ENCODE measurements at regions not wholly inside any gene's neighbourhood (a gene's known extent, or its start where the extent isn't known, plus 50 kb on each side); places are given as distances from the start of the nearest gene placed in this dataset.

DNA sequence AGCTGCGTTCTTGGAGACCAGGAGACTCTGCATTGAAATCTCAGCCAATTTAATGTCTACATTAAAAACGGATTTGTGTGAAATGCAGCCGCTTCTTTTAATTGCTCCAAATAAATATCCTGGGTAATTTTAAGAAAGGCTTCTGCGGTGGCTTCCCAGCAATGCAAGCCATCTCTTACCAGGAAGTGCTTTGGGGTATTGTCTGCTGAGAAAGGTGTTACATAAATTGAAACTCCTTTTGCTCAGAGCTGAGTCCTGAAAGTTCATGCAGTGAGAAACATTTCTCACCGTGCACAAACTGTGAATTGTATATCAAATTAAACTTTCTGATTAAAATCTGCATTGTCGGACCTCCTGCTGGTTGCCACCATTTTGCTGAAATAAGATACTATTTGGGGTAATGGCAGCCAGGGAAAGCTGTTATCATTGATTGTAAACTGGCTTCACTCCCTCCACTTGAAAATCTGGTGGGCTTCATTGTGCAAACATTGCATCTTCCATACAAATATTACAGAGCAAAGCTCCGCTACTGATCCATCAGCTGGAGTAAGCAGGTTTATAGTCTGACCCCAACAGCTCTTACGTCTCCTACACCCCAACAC, 59.5 kb downstream of the ZIC5 start:
- H3K27me3 ChIP-seq (ENCODE audit: control insufficient read depth, insufficient read depth, low read length) = peaks cover 6% of the 10 kb centered on the region

DNA sequence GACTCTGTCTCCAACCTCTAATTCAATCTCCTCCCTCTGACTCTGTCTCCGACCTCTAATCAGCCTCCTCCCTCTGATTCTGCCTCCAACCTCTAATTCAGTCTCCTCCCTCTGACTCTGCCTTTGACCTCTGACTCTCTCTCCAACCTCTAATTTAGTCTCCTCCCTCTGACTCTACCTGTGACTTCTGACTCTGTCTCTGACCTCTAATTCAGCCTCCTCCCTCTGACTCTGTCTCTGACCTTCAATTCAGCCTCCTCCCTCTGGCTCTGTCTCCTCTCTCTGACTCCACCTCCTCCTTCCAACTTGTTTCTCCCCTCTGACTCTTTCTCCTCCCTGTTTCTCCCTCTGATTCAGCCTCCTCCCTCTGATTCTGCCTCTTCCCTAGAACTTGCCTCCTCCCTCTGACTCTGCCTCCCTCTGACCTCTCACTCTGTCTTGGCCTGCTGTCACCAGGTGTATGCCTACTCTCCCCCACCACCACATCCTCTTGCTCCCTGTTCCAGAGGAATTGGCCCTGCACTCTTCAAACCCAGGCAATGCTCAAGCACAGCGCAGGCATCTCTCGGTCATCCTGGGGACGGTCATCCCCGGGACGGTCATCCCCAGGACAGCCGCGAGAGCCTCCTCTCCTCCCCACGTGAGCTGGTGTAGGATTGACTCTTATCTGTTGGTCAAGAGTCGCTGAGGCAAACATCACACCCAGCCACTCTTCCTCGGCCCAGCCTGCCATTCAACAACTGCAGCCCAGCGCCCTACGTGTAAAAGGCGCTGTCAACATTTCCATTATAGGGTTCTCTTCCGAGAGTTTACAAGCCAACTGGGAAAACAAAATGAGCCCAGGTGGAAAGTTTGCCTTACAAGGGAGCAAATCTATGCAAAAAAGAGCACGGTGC, 60.2 kb downstream of the ZIC5 start:
- Histone ChIP-seq H3K4me1 (ENCODE audit: control insufficient read depth, insufficient read depth, low read length) (peaks cover 4% of the 10 kb centered on the region), H3K27ac (ENCODE audit: low read depth, low read length) (no peak overlapping the region), H3K4me3 (ENCODE audit: low read depth, low read length) (no peak overlapping the region), H3K36me3 (ENCODE audit: control insufficient read depth, insufficient read depth, low read length) (no peaks in the 10 kb centered on the region), H3K9me3 (ENCODE audit: control insufficient read depth, insufficient read depth, low read length) (no peaks in the 10 kb centered on the region), H3K27me3 (ENCODE audit: control insufficient read depth, insufficient read depth, low read length) (peaks cover 6% of the 10 kb centered on the region)
- DNase-seq (ENCODE audit: low read depth in 4 of 6, low spot score in 6 of 6) = no peak
- WGBS (ENCODE audit: insufficient coverage) = 69% methylated on average over 15 of the region's 16 CpGs

More for the DNA sequence above, 59.5 kb downstream of the ZIC5 start:
- H3K36me3 ChIP-seq (ENCODE audit: control insufficient read depth, insufficient read depth, low read length) = no peaks in the 10 kb centered on the region
- no peaks in the 10 kb centered on the region for H3K9me3 ChIP-seq (ENCODE audit: control insufficient read depth, insufficient read depth, low read length)
- no peak overlapping the region for H3K27ac ChIP-seq (ENCODE audit: low read depth, low read length)
- DNase-seq (ENCODE audit: low read depth in 4 of 6, low spot score in 6 of 6) = peak in 1 of 6 donors; percentile 62
- H3K4me3 ChIP-seq (ENCODE audit: low read depth, low read length) = no peak overlapping the region
- 80% methylated on average over 1 of the region's 8 CpGs for WGBS (ENCODE audit: insufficient coverage)
- peaks cover 4% of the 10 kb centered on the region for H3K4me1 ChIP-seq (ENCODE audit: control insufficient read depth, insufficient read depth, low read length)

DNA sequence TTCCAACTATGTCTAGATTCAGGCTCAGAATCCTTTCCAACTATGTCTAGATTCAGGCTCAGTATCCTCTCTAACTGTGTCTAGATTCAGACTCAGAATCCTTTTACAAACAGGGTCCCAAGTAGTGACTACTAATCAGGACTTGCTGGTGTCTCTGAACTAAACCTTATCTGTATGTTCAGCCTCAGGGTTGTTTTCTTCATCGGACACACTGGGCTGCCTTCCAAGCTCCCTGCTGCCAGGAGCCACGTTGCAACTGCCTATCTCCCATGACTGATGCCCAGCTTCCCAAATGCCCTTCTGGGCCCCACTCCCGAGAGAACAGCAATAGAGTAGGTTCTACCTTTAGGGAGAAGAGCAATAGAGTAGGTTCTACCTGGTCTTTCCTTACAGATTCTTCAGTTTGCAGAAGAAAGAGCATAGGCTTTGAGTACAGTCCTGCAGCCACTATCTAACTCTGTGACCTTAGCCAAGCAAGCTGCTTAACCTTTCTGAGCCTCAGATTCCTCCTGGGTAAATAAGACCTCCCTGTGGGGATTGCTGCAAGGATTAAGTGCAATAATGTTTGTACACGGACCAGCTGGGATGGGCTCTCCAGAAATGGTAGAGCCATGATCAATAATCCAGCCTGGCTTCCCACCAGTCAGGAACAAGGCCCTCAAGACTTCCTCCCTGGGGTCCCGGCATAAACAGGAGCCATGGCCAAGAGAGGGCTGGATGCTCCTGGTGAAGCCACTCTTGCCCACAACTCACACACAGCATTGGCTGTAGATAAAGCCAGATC, 61.5 kb downstream of the ZIC5 start:
- peaks cover 4% of the 10 kb centered on the region for H3K4me1 ChIP-seq (ENCODE audit: control insufficient read depth, insufficient read depth, low read length)
- no peaks in the 10 kb centered on the region for H3K36me3 ChIP-seq (ENCODE audit: control insufficient read depth, insufficient read depth, low read length)
- H3K27ac ChIP-seq (ENCODE audit: low read depth, low read length) = no peak overlapping the region
- H3K4me3 ChIP-seq (ENCODE audit: low read depth, low read length) = no peak overlapping the region
- H3K9me3 ChIP-seq (ENCODE audit: control insufficient read depth, insufficient read depth, low read length) = no peaks in the 10 kb centered on the region
- peaks cover 3% of the 10 kb centered on the region for H3K27me3 ChIP-seq (ENCODE audit: control insufficient read depth, insufficient read depth, low read length)
- WGBS (ENCODE audit: insufficient coverage) = 28% methylated on average over 2 of the region's 5 CpGs
- DNase-seq (ENCODE audit: low read depth in 4 of 6, low spot score in 6 of 6) = no peak

DNA sequence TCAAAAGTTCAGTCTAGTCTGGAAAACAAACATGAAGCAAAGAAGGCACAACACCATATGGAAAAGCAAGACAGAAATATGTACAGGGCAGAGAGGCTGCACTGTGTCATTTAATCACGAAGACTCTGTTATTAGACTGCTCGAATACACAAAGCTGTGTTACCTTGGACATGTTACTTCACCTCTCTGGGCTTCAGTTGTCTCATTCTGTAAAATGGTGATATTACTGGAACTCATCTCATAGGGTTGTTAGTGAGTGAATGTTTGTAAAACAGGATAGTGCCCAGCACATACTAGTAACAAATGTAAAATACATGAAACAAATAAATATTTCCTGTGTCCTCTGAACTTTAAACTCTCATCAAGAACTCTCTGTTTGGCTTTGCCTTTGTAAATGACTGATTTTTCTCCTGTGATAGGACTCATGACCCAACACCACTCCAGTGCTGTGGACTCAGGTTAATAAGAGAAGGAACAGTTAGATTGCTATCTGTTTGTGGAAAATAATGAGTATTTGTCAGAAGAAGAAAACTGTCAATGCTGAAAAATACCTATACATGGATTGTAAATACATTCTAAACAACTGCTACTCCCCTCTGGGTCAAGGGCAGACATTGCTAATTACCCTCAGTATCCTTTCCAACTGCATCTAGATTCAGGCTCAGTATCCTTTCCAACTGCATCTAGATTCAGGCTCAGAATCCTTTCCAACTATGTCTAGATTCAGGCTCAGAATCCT, 62.3 kb downstream of the ZIC5 start:
- peaks cover 2% of the 10 kb centered on the region for H3K27me3 ChIP-seq (ENCODE audit: control insufficient read depth, insufficient read depth, low read length)
- no peaks in the 10 kb centered on the region for H3K9me3 ChIP-seq (ENCODE audit: control insufficient read depth, insufficient read depth, low read length)
- H3K36me3 ChIP-seq (ENCODE audit: control insufficient read depth, insufficient read depth, low read length) = no peaks in the 10 kb centered on the region
- no peak overlapping the region for H3K4me3 ChIP-seq (ENCODE audit: low read depth, low read length)
- DNase-seq (ENCODE audit: low read depth in 4 of 6, low spot score in 6 of 6) = no peak
- no peak overlapping the region for H3K27ac ChIP-seq (ENCODE audit: low read depth, low read length)
- WGBS (ENCODE audit: insufficient coverage) = 89% methylated on average over 2 of the region's 2 CpGs
- H3K4me1 ChIP-seq (ENCODE audit: control insufficient read depth, insufficient read depth, low read length) = peaks cover 4% of the 10 kb centered on the region

DNA sequence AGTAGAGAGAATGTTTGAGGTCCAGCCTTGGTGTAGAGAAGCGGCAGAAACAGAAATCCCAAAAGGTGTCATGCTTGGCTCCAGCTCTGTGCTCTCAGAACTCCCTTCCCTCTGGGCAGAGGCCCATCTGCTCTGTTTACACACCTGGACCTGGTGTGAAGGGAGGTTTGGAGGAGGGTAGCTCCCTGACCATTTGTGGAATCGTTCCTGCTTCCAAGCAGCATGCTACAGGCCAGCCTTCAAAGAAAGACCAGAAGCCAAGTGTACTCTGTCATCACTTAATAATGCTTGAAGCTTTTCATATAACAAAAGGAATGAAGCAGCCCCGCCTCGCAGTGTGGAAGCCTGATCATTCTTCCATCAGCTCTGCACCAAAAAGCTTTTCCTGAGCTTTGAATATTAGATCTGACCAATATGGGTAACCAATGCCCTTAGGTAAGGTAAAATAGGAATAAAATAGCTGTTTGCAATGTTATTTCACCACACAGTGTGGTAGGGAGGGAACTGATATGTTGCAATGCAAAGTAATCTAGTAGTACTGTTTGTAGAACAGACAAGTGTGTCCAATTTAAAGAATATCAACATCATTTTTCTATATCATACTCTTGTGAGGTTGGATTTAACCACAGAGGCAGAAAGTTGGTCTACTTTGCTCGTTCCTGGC, 63.3 kb downstream of the ZIC5 start:
- H3K27ac ChIP-seq (ENCODE audit: low read depth, low read length) = peak overlapping the region; percentile 49
- no peaks in the 10 kb centered on the region for H3K9me3 ChIP-seq (ENCODE audit: control insufficient read depth, insufficient read depth, low read length)
- H3K4me1 ChIP-seq (ENCODE audit: control insufficient read depth, insufficient read depth, low read length) = peaks cover 4% of the 10 kb centered on the region
- peak in 1 of 6 donors; percentile 79 for DNase-seq (ENCODE audit: low read depth in 4 of 6, low spot score in 6 of 6)
- WGBS (ENCODE audit: insufficient coverage) = 90% methylated on average over 3 of the region's 5 CpGs
- no peaks in the 10 kb centered on the region for H3K36me3 ChIP-seq (ENCODE audit: control insufficient read depth, insufficient read depth, low read length)
- H3K27me3 ChIP-seq (ENCODE audit: control insufficient read depth, insufficient read depth, low read length) = peaks cover 2% of the 10 kb centered on the region
- no peak overlapping the region for H3K4me3 ChIP-seq (ENCODE audit: low read depth, low read length)

DNA sequence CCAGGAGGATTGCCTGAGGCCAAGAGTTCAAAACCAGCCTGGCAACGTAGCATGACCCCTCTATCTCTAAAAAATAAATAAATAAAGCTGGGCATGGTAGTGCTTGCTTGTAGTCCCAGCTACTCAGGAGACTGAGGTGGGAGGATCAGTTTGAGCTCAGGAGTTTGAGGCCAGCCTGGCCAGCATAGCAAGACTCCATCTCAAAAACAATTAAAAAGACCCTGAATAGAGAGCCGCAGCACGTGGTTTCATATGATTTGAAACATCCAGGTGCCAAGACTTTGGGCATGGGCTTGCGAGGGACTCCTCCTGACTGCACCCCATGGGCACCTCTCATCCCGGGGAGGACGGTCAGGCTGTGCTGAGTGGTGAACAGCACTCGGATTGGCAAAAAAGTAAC, 63.9 kb downstream of the ZIC5 start:
- peaks cover 5% of the 10 kb centered on the region for H3K27me3 ChIP-seq (ENCODE audit: control insufficient read depth, insufficient read depth, low read length)
- DNase-seq (ENCODE audit: low read depth in 4 of 6, low spot score in 6 of 6) = no peak
- WGBS (ENCODE audit: insufficient coverage) = 91% methylated on average over 6 of the region's 7 CpGs
- H3K36me3 ChIP-seq (ENCODE audit: control insufficient read depth, insufficient read depth, low read length) = no peaks in the 10 kb centered on the region
- H3K27ac ChIP-seq (ENCODE audit: low read depth, low read length) = peak overlapping the region; percentile 49
- no peak overlapping the region for H3K4me3 ChIP-seq (ENCODE audit: low read depth, low read length)
- no peaks in the 10 kb centered on the region for H3K9me3 ChIP-seq (ENCODE audit: control insufficient read depth, insufficient read depth, low read length)
- H3K4me1 ChIP-seq (ENCODE audit: control insufficient read depth, insufficient read depth, low read length) = peaks cover 4% of the 10 kb centered on the region

DNA sequence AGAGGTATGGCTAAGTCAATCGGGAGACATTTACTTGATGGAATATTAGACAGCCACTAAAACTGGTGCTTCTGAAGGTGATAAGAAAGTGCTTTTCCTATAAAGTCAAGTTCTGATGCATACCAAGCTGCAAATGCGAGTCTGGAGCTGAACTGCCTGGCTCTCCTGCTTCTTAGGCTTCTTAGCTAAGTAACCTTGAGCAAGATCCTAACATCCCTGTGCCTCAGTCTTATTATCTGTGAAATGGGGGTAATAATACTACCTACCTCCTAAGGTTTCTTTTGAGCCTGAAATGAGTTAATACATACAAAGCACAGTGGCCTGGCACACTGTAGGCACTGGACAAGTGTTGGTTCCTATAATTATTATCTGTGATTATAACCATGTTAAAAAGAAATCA, 64.5 kb downstream of the ZIC5 start:
- Histone ChIP-seq H3K9me3 (ENCODE audit: control insufficient read depth, insufficient read depth, low read length) (no peaks in the 10 kb centered on the region), H3K27me3 (ENCODE audit: control insufficient read depth, insufficient read depth, low read length) (peaks cover 5% of the 10 kb centered on the region), H3K36me3 (ENCODE audit: control insufficient read depth, insufficient read depth, low read length) (no peaks in the 10 kb centered on the region), H3K27ac (ENCODE audit: low read depth, low read length) (no peak overlapping the region), H3K4me3 (ENCODE audit: low read depth, low read length) (no peak overlapping the region), H3K4me1 (ENCODE audit: control insufficient read depth, insufficient read depth, low read length) (peaks cover 4% of the 10 kb centered on the region)
- 100% methylated on average over 1 of the region's 2 CpGs for WGBS (ENCODE audit: insufficient coverage)
- no peak for DNase-seq (ENCODE audit: low read depth in 4 of 6, low spot score in 6 of 6)

DNA sequence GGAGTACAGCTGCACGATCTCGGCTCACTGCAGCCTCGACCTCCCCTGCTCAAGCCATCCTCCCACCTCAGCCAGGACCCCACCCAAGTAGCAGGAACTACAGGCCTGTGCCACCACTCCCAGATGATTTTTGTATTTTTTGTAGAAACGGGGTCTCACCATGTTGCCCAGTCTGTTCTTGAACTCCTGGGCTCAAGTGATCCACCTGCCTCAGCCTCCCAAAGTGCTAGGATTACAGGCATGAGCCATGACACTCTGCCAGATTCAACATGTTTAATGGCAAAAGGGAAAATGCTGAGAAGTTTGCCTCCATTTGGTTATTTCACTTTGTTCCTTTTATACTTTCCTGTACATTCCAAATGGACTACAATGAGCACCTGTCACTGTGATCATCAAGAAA, 65.8 kb downstream of the ZIC5 start:
- Histone ChIP-seq H3K4me3 (ENCODE audit: low read depth, low read length) (no peak overlapping the region), H3K27ac (ENCODE audit: low read depth, low read length) (no peak overlapping the region), H3K27me3 (ENCODE audit: control insufficient read depth, insufficient read depth, low read length) (peaks cover 5% of the 10 kb centered on the region), H3K36me3 (ENCODE audit: control insufficient read depth, insufficient read depth, low read length) (no peaks in the 10 kb centered on the region), H3K9me3 (ENCODE audit: control insufficient read depth, insufficient read depth, low read length) (no peaks in the 10 kb centered on the region), H3K4me1 (ENCODE audit: control insufficient read depth, insufficient read depth, low read length) (no peaks in the 10 kb centered on the region)
- DNase-seq (ENCODE audit: low read depth in 4 of 6, low spot score in 6 of 6) = no peak
- 90% methylated on average over 3 of the region's 4 CpGs for WGBS (ENCODE audit: insufficient coverage)

DNA sequence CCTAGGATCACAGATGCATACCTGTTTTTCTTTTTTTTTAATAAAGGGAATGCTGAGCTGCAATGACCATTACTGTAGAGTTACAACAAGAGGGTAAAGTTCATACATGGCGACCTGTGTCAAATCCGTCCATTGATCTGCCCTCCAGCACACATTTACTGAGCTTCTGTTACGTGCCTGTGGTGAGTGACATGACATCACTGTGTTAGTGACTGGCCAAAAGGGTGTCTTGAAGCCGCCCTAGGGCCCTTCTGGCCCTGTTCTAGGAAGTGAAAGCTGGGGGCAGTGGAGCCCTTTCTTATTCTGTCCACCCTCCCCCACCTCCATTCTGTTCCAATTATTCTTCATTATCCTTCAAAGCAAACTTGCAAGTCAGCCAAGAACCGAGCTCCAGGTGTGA, 66.3 kb downstream of the ZIC5 start:
- H3K4me1 ChIP-seq (ENCODE audit: control insufficient read depth, insufficient read depth, low read length) = no peaks in the 10 kb centered on the region
- WGBS (ENCODE audit: insufficient coverage) = 92% methylated on average over 2 of the region's 5 CpGs
- H3K36me3 ChIP-seq (ENCODE audit: control insufficient read depth, insufficient read depth, low read length) = no peaks in the 10 kb centered on the region
- H3K27ac ChIP-seq (ENCODE audit: low read depth, low read length) = no peak overlapping the region
- peaks cover 5% of the 10 kb centered on the region for H3K27me3 ChIP-seq (ENCODE audit: control insufficient read depth, insufficient read depth, low read length)
- DNase-seq (ENCODE audit: low read depth in 4 of 6, low spot score in 6 of 6) = no peak
- H3K9me3 ChIP-seq (ENCODE audit: control insufficient read depth, insufficient read depth, low read length) = no peaks in the 10 kb centered on the region
- H3K4me3 ChIP-seq (ENCODE audit: low read depth, low read length) = no peak overlapping the region

Measured in spinal cord (tissue), 9 donors.